T-cell (primary cell): ENCODE measurements at regions not wholly inside any gene's neighbourhood (a gene's known extent, or its start where the extent isn't known, plus 50 kb on each side); places are given as distances from the start of the nearest gene placed in this dataset.
"Not testable (repeated sequence)": the region's sequence is repeated elsewhere in the genome, so short reads cannot be mapped to it uniquely, and the experiment has no call there.

Experiments
- ATAC-seq, 4 experiments: fragments of 200-7000 bp in 3 of 4; fragments of 150-1000 bp in 1 of 4; cut with Tn5 transposase; replicated peaks in 1 of 4; 1 replicate in 3 of 4; 2 replicates in 1 of 4; pipeline ENCODE4 v1.10.0; 2021; ENCODE audit warnings: moderate library complexity in 3 of 4, mild to moderate bottlenecking in 2 of 4, moderate number of reproducible peaks in 1 of 4
- CTCF ChIA-PET, 2 donors: fragments of 300-600 bp; sonication (Branson Sonifier 250); formaldehyde crosslinking; loops; one replicate each; lab custom pipeline; 2022; ENCODE audit warnings: antibody characterized with exemption in 2 of 2; lab: Charles Lee
- POLR2A ChIA-PET, 2 donors: fragments of 300-600 bp; sonication (Branson Sonifier 250); formaldehyde crosslinking; loops; one replicate each; lab custom pipeline; 2022; ENCODE audit warnings: antibody characterized with exemption in 2 of 2; lab: Charles Lee
- DNase-seq, 35 experiments: peaks; one replicate each; pipeline versions ENCODE4 v3.0.0 to v3.0.0-alpha.2; 2013 to 2023
- H3K27ac ChIP-seq: one replicate; pipeline ENCODE4 v1.5.1; 2013; ENCODE audit warnings: low read length
- H3K27me3 ChIP-seq, 2 experiments: replicated peaks in 1 of 2; 1 replicate in 1 of 2; 2 replicates in 1 of 2; pipeline versions ENCODE4 v1.6.1 to v1.7.0; 2013; ENCODE audit warnings: low read length in 1 of 2, mixed read lengths in 1 of 2; ENCODE audit not compliant: control insufficient read depth in 2 of 2, insufficient read depth in 2 of 2; ENCODE audit errors: extremely low read depth in 1 of 2
- H3K36me3 ChIP-seq, 2 donors: 1 replicate in 1 of 2; 2 replicates in 1 of 2; pipeline versions ENCODE4 v1.6.1 to v1.7.0; 2013; ENCODE audit warnings: low read length in 1 of 2; ENCODE audit not compliant: control insufficient read depth in 2 of 2, insufficient read depth in 1 of 2; ENCODE audit errors: extremely low read depth in 1 of 2
- H3K4me1 ChIP-seq, 2 experiments: 1 replicate in 1 of 2; 2 replicates in 1 of 2; pipeline versions ENCODE4 v1.6.1 to v1.7.0; 2013; ENCODE audit warnings: low read length in 2 of 2, mixed read lengths in 1 of 2; ENCODE audit not compliant: insufficient read depth in 2 of 2, control insufficient read depth in 1 of 2; ENCODE audit errors: extremely low read depth in 1 of 2
- H3K4me3 ChIP-seq, 2 donors: 1 replicate in 1 of 2; 2 replicates in 1 of 2; pipeline versions ENCODE4 v1.5.1 to v1.7.0; 2013; ENCODE audit warnings: mild to moderate bottlenecking in 2 of 2, low read length in 1 of 2, moderate library complexity in 1 of 2; ENCODE audit not compliant: control insufficient read depth in 1 of 2; ENCODE audit errors: extremely low read depth in 1 of 2
- H3K9me3 ChIP-seq: 2 replicates; pipeline ENCODE4 v1.7.0; 2013
- H3K27ac Mint-ChIP-seq, 2 donors: one replicate each; pipeline ENCODE4 v1.8.0; 2020 to 2021; ENCODE audit warnings: mild to moderate bottlenecking in 2 of 2, mixed read lengths in 2 of 2
- H3K27me3 Mint-ChIP-seq, 2 donors: one replicate each; pipeline ENCODE4 v1.8.0; 2021 to 2022; ENCODE audit warnings: mixed read lengths in 2 of 2
- H3K36me3 Mint-ChIP-seq: one replicate; pipeline ENCODE4 v1.8.0; 2021; ENCODE audit warnings: mixed read lengths
- H3K4me1 Mint-ChIP-seq, 3 donors: one replicate each; pipeline ENCODE4 v1.8.0; 2020 to 2022; ENCODE audit warnings: mixed read lengths in 3 of 3, mild to moderate bottlenecking in 1 of 3
- H3K4me3 Mint-ChIP-seq, 3 donors: one replicate each; pipeline ENCODE4 v1.8.0; 2020 to 2022; ENCODE audit warnings: mild to moderate bottlenecking in 3 of 3, mixed read lengths in 3 of 3, moderate library complexity in 3 of 3
- H3K9me3 Mint-ChIP-seq, 3 donors: one replicate each; pipeline ENCODE4 v1.8.0; 2020 to 2022; ENCODE audit warnings: mixed read lengths in 3 of 3
- WGBS: methylation state at CpG from one replicate; pipeline ENCODE4 v1.1.5; 2013; ENCODE audit warnings: missing lambda C conversion rate; ENCODE audit not compliant: insufficient coverage; 5-methylcytosine and 5-hydroxymethylcytosine counted together

- ChIA-PET CTCF (interaction anchor here in 1 of 2 donors (0.5 kb wide), 1 partner anchor 193 kb away, joined by 3 read pairs; no protein-coding TSS in a partner anchor), POLR2A (interaction anchor here in 1 of 2 donors (0.6 kb wide), 1 partner anchor 816 kb away, joined by 4 read pairs; no protein-coding TSS in a partner anchor)
- Histone ChIP-seq H3K27me3 (no peaks in the 10 kb centered on the region), H3K4me3 (no peak overlapping the region), H3K36me3 (no peaks in the 10 kb centered on the region), H3K4me1 (no peaks in the 10 kb centered on the region), H3K27ac (no peak overlapping the region), H3K9me3 (no peaks in the 10 kb centered on the region)
- no peaks in the 10 kb centered on the region for H3K27me3 Mint-ChIP-seq
- H3K27ac Mint-ChIP-seq, result no peak overlapping the region
- ATAC-seq (no peak), DNase-seq (no peak)
- no peaks in the 10 kb centered on the region for H3K9me3 Mint-ChIP-seq
- peaks cover 17 to 27% (median 19%) of the 10 kb centered on the region in 3 donors for H3K4me1 Mint-ChIP-seq
- WGBS, result 100% methylated on average over 4 of the region's 4 CpGs
- no peak overlapping the region for H3K4me3 Mint-ChIP-seq
- H3K36me3 Mint-ChIP-seq, result peaks cover 36% of the 10 kb centered on the region
Observed at GRCh38 chr6:144633886-144634285, 348.8 kb downstream of the UTRN start.

GRCh38 chr6:144634371-144634770 lies 349.2 kb downstream of the UTRN start:
- DNase-seq, result no peak
- H3K9me3 Mint-ChIP-seq, result no peaks in the 10 kb centered on the region
- H3K27me3 Mint-ChIP-seq, result no peaks in the 10 kb centered on the region
- no peak overlapping the region for H3K27ac Mint-ChIP-seq
- Histone ChIP-seq H3K4me3 (no peak overlapping the region), H3K27me3 (no peaks in the 10 kb centered on the region), H3K4me1 (no peaks in the 10 kb centered on the region), H3K36me3 (no peaks in the 10 kb centered on the region), H3K9me3 (no peaks in the 10 kb centered on the region), H3K27ac (no peak overlapping the region)
- ATAC-seq, result no peak
- H3K4me1 Mint-ChIP-seq, result peaks cover 12 to 27% (median 20%) of the 10 kb centered on the region in 3 donors
- CTCF ChIA-PET, result interaction anchor here (0.5 kb wide), 2 partner anchors 21 to 194 kb away, joined by 3 read pairs; no protein-coding TSS in a partner anchor
- no peak overlapping the region for H3K4me3 Mint-ChIP-seq
- POLR2A ChIA-PET, result interaction anchor here in 1 of 2 donors (0.7 kb wide), 1 partner anchor 885 kb away, joined by 5 read pairs; no protein-coding TSS in a partner anchor
- peaks cover 35% of the 10 kb centered on the region for H3K36me3 Mint-ChIP-seq
- 90% methylated on average over 1 of the region's 4 CpGs for WGBS

- POLR2A ChIA-PET, result interaction anchor here in 1 of 2 donors (0.7 kb wide), 1 partner anchor 886 kb away, joined by 5 read pairs; no protein-coding TSS in a partner anchor
Observed at GRCh38 chr6:144635051-144635450, 349.9 kb downstream of the UTRN start.

GRCh38 chr6:144636025-144636424 lies 350.9 kb downstream of the UTRN start:
- DNase-seq, H3K36me3 ChIP-seq, CTCF ChIA-PET, H3K4me3 Mint-ChIP-seq, H3K27me3 Mint-ChIP-seq, H3K9me3 ChIP-seq, H3K4me1 ChIP-seq, H3K27ac Mint-ChIP-seq, H3K9me3 Mint-ChIP-seq, H3K27me3 ChIP-seq, ATAC-seq, H3K27ac ChIP-seq, POLR2A ChIA-PET, H3K4me3 ChIP-seq: not testable (repeated sequence)
- no CpG with 5 or more reads among the region's 3 CpGs for WGBS
- Mint-ChIP-seq H3K36me3 (peaks cover 32% of the 10 kb centered on the region), H3K4me1 (peaks cover 13 to 23% (median 20%) of the 10 kb centered on the region in 3 donors)

More at GRCh38 chr6:144635051-144635450, 349.9 kb downstream of the UTRN start:
- DNase-seq, result no peak
- Mint-ChIP-seq H3K36me3 (peaks cover 38% of the 10 kb centered on the region), H3K27me3 (no peaks in the 10 kb centered on the region), H3K4me3 (no peak overlapping the region), H3K9me3 (no peaks in the 10 kb centered on the region), H3K4me1 (peaks cover 12 to 27% (median 24%) of the 10 kb centered on the region in 3 donors), H3K27ac (no peak overlapping the region)
- no peak for ATAC-seq
- Histone ChIP-seq H3K4me1 (no peaks in the 10 kb centered on the region), H3K4me3 (no peak overlapping the region), H3K27ac (no peak overlapping the region), H3K27me3 (no peaks in the 10 kb centered on the region), H3K36me3 (no peaks in the 10 kb centered on the region), H3K9me3 (no peaks in the 10 kb centered on the region)
- 100% methylated on average over 1 of the region's 3 CpGs for WGBS
- CTCF ChIA-PET, result interaction anchor here in 1 of 2 donors (0.5 kb wide), 1 partner anchor 20 kb away, joined by 3 read pairs; no protein-coding TSS in a partner anchor

GRCh38 chr6:144637541-144637940 lies 352.4 kb downstream of the UTRN start:
- Mint-ChIP-seq H3K27ac (no peak overlapping the region), H3K27me3 (no peaks in the 10 kb centered on the region), H3K4me3 (no peak overlapping the region), H3K36me3 (peaks cover 28% of the 10 kb centered on the region), H3K4me1 (peaks cover 15 to 26% (median 18%) of the 10 kb centered on the region in 3 donors), H3K9me3 (no peaks in the 10 kb centered on the region)
- Histone ChIP-seq H3K4me1 (no peaks in the 10 kb centered on the region), H3K9me3 (no peaks in the 10 kb centered on the region), H3K36me3 (peaks cover 0 to 3% of the 10 kb centered on the region in 2 donors), H3K4me3 (no peak overlapping the region), H3K27me3 (no peaks in the 10 kb centered on the region), H3K27ac (no peak overlapping the region)
- DNase-seq (no peak), ATAC-seq (no peak)
- WGBS, result no CpG with 5 or more reads among the region's 4 CpGs
- ChIA-PET CTCF (no interaction called here), POLR2A (no interaction called here)

GRCh38 chr6:144639654-144640053 lies 354.5 kb downstream of the UTRN start:
- no peaks in the 10 kb centered on the region for H3K27me3 Mint-ChIP-seq
- H3K36me3 Mint-ChIP-seq, result peaks cover 21% of the 10 kb centered on the region
- H3K4me3 ChIP-seq, result no peak overlapping the region
- ChIA-PET POLR2A (no interaction called here), CTCF (no interaction called here)
- 100% methylated on average over 1 of the region's 1 CpG for WGBS
- no peaks in the 10 kb centered on the region for H3K27me3 ChIP-seq
- H3K4me1 Mint-ChIP-seq, result peaks cover 16 to 28% (median 18%) of the 10 kb centered on the region in 3 donors
- ATAC-seq (no peak), DNase-seq (no peak)
- no peak overlapping the region for H3K4me3 Mint-ChIP-seq
- peaks cover 0 to 3% of the 10 kb centered on the region in 2 donors for H3K36me3 ChIP-seq
- H3K27ac ChIP-seq, result no peak overlapping the region
- H3K4me1 ChIP-seq, result no peaks in the 10 kb centered on the region
- no peaks in the 10 kb centered on the region for H3K9me3 Mint-ChIP-seq
- no peaks in the 10 kb centered on the region for H3K9me3 ChIP-seq
- H3K27ac Mint-ChIP-seq, result peak overlapping the region; percentile 4 to 6
